WI38 (cell line): ENCODE measurements at regions not wholly inside any gene's neighbourhood (a gene's known extent, or its start where the extent isn't known, plus 50 kb on each side); places are given as distances from the start of the nearest gene placed in this dataset.

Experiments used
- H3K4me3 ChIP-seq: 2 replicates; pipeline ENCODE4 v1.5.1; 2011; ENCODE audit warnings: low read depth, mild to moderate bottlenecking, control low read depth, low read length
- CTCF ChIP-seq: IDR thresholded peaks from 2 replicates; pipeline ENCODE4 v1.5.1; 2012; ENCODE audit warnings: low read depth, mild to moderate bottlenecking, control low read depth, low read length

- no peak overlapping the region for H3K4me3 ChIP-seq
- no peak for TF ChIP-seq CTCF
These were observed 285.0 kb upstream of the RGS6 start for GRCh38 chr14:71647086-71647784.

- no peak for TF ChIP-seq CTCF
- H3K4me3 ChIP-seq = no peak overlapping the region
These were observed 283.5 kb upstream of the RGS6 start for GRCh38 chr14:71648725-71649124.

- H3K4me3 ChIP-seq = no peak overlapping the region
- TF ChIP-seq CTCF = no peak
These were observed 282.0 kb upstream of the RGS6 start for GRCh38 chr14:71650187-71650755.

GRCh38 chr14:71651228-71651627, 281.0 kb upstream of the RGS6 start:
- H3K4me3 ChIP-seq = no peak overlapping the region
- no peak for TF ChIP-seq CTCF

- no peak for TF ChIP-seq CTCF
- no peak overlapping the region for H3K4me3 ChIP-seq
These were observed 279.9 kb upstream of the RGS6 start for GRCh38 chr14:71652368-71652767.

GRCh38 chr14:71654810-71655209, 277.4 kb upstream of the RGS6 start:
- no peak for TF ChIP-seq CTCF
- H3K4me3 ChIP-seq = no peak overlapping the region

GRCh38 chr14:71658261-71658860, 273.9 kb upstream of the RGS6 start:
- TF ChIP-seq CTCF = no peak
- H3K4me3 ChIP-seq = no peak overlapping the region
